SK-N-MC (cell line): ENCODE measurements at regions not wholly inside any gene's neighbourhood (a gene's known extent, or its start where the extent isn't known, plus 50 kb on each side); places are given as distances from the start of the nearest gene placed in this dataset.

ENCODE experiments used
- EZH2 ChIP-seq: fragments of 200-600 bp; sonication (generic); IDR thresholded peaks from one replicate; pipeline ENCODE4 v1.6.1; 2017; ENCODE audit warnings: antibody characterized with exemption
- POLR2AphosphoS5 ChIP-seq: IDR thresholded peaks from 2 replicates; pipeline ENCODE4 v1.6.1; 2012; ENCODE audit warnings: mild to moderate bottlenecking, low read depth, low read length, borderline replicate concordance

DNA sequence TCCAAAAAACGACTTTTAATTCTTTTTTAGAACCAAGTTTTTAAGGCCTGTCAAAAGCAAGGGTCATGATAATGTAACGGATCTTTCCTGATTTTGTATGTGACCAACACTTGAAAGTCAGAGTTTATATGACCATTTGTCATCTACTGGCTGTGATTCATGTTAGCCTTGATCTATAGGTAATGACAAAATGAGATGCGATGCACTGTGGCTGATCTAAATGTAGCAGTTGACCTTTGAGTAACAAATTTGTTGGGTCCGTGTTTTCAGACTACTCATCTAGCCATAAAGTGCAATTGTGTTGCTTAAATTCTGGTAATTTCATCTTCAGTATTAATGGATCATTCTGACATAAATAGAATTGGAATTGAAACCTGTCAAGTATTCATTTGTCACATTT is 202.5 kb downstream of the PCDH7 start:
- TF ChIP-seq POLR2AphosphoS5 (no peak), EZH2 (no peak)
